ENCODE measurements at regions not wholly inside any gene's neighbourhood (a gene's known extent, or its start where the extent isn't known, plus 50 kb on each side); places are given as distances from the start of the nearest gene placed in this dataset.
A peak's percentile ranks its signal among the peaks of the same experiment; 100 is the strongest.
"Not testable (repeated sequence)": the region's sequence is repeated elsewhere in the genome, so short reads cannot be mapped to it uniquely, and the experiment has no call there.

DNA sequence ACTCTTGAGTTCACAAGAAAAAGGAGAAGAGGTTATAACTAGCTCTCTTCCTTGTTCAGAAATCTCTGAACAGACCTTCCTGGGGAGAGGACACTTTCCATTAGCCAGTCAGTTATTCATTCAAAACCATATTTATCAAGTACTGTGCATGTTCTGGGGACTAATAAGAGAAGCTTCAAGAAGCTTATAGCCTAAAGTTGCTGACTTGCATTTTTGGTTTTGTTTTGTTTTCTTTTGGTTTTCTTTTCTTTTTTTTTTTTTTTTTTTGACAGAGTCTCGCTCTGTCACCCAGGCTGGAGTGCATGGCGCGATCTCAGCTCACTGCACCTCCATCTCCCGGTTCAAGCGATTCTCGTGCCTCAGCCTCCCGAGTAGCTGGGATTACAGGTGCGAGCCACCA is 471.4 kb downstream of the KLF12 start:
- no peak for DNase-seq

DNA sequence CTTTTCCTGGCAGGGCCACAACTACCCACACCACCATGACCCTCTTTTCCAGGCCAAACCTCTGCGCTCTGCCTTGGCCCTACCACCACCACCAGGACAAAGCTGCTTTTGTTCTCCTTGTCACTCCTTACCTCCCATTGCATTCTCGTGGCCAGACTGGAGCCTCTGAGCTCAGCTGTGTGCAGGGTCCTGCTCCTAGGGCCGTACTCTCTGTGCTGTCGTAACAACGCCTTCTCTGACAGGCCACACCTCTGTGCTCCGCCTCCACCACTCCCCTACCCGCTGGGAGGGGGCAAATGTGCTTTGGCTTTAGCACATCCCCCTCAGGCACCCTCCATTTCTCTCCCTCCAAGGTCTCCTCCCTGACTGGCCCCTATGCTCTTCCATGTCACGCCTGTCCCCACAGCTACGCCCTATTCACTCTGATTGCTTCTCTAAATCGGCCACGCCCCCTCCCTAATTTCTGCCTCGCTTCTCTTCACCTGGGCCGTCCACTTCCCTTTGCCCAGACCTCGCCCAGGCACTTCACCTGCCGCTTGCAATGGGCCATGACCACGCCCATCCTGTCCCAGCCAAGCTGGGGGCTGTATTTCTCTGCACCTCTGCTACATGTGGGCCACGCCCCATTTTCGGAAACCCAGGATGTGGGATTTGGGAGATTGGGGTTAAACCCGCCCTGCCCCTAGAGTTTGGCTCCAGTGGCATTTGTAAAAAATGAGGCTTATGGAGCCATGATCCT is 472.3 kb downstream of the KLF12 start:
- no peak for DNase-seq

DNA sequence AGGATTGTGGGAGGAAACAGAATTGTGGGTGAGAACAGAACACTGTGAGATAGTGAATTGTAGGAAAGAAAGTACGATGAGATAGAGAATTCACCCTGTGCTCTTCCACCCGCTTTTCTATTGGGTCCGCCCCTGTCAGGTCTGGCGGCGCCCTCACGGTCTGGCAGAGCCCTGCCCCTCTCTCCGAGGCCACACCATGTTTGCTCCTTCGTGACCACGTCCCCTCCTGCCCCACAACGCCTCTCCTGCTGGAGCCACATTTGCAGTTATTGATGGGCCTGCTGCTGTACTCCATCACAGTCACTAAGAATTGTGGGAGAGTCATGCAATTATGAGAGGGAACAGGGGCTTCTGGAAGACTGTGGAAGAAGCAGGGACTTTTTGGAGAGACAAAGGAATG is 473.1 kb downstream of the KLF12 start:
- no peak for DNase-seq

DNA sequence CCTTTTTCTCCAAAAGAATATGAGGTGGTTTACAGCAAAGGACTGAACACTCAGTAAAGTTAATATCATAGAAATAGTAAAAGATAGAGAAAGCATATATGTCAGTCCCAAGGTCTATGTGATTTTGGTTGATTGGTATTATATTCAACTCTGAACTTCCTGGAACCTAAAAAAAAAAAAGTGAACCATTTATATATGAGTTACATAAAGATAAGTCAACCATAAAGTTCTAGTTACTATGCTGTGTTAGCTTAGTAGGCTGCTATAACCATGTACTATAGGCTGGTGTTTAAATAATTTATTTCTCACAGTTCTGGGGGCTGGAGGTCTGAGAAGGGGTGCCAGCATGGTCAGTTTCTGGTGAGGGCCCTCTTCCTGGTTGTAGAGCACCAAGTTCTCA is 475.6 kb downstream of the KLF12 start:
- no peak for DNase-seq

DNA sequence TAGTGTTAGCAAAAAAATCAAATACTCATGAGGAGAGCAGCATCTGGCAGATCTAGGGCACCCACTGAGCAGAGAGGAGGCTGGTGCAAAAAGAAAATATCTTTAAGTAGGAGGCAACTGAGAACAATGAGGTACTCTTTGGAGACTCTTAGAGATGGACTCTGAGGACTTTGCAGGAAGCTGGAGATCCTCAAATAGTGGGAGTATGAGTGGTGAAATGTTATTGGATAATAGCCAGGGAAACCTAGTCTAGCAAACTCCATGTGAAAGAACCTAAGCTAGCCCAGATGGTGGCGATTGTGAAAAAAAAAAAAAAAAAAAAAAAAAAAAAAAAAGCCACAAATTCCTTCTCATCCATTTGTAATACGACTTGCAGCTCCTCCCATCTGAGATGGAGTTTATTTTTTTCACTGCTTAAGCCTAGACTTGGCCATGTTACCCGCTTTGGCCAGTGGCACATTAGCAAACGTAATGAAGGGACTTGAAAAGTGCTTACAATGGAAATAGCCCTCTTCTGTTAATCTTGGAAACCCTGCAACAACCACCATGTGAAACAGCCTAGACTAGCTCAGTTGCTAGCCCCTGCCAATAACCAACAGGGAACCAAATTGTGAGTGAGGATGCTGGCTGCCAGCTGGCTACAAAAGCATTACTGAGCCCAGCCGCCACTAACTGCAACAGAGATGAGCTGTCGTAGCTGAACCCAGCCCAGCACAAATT is 476.2 kb downstream of the KLF12 start:
- no peak for DNase-seq

DNA sequence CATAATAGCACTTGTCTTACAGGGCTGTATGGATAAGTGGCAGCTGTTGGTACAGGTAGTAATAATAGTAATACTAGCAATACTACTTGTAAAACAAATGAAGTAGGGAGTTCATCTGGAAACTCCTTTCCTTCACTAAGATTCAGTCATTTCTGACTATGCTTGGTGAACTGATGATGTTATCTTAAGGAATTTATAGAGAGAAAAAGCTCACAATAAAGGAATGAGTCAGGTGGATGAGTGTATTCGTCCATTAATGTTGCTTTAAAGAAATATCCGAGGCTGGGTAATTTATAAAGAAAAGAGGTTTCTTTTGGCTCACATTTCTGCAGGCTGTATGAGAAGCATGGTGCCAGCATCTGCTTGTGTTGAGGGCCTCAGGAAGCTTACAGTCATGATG is 477.3 kb downstream of the KLF12 start:
- no peak for DNase-seq

DNA sequence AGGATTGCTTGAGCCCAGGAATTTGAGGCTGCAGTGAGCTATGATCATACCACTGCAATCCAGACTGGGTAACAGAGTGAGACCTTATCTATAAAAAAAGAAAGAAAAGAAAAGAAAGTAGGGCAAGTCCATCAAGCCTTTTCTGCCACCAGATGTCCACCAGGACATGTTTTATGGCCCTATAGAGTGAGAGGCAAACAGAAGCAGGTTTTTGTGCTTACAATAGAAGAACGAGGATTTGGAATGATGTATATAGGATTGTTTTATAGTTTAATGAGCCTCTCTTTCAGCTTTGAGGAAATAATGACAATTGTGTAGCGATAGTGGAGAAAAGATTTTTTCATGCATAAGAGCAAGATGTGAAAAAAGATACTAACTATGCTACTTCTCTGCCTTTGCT is 480.5 kb downstream of the KLF12 start:
- DNase-seq, result no peak

DNA sequence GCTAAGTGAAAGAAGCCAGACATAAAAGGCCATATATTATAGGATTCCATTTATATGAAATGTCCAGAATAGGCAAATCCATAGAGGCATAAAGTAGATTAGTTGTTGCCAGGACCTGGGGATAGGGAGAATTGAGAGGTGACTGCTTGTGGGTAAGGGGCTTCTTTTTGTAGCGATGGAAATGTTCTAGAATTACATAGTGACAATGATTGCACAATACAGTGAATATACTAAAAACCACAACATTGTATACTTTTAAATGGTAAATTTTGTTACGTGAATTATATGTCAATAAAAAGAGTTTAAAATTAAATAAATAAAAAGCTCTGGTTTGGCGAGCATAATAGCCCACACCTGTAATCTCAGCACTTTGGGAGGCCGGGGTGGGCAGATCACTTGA is 486.8 kb downstream of the KLF12 start:
- DNase-seq, result no peak

DNA sequence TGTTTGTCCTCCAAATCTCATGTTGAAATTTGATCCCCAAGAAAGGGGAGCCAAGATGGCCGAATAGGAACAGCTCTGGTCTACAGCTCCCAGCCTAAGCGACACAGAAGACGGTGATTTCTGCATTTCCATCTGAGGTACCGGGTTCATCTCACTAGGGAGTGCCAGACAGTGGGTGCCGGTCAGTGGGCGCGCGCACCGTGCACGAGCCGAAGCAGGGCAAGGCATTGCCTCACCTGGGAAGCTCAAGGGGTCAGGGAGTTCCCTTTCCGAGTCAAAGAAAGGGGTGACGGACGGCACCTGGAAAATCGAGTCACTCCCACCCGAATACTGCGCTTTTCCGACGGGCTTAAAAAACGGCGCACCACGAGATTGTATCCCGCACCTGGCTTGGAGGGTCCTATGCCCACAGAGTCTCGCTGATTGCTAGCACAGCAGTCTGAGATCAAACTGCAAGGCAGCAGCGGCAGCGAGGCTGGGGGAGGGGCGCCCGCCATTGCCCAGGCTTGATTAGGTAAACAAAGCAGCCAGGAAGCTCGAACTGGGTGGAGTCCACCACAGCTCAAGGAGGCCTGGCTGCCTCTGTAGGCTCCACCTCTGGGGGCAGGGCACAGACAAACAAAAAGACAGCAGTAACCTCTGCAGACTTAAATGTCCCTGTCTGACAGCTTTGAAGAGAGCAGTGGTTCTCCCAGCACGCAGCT is 493.6 kb downstream of the KLF12 start:
- DNase-seq, result not testable (repeated sequence)

DNA sequence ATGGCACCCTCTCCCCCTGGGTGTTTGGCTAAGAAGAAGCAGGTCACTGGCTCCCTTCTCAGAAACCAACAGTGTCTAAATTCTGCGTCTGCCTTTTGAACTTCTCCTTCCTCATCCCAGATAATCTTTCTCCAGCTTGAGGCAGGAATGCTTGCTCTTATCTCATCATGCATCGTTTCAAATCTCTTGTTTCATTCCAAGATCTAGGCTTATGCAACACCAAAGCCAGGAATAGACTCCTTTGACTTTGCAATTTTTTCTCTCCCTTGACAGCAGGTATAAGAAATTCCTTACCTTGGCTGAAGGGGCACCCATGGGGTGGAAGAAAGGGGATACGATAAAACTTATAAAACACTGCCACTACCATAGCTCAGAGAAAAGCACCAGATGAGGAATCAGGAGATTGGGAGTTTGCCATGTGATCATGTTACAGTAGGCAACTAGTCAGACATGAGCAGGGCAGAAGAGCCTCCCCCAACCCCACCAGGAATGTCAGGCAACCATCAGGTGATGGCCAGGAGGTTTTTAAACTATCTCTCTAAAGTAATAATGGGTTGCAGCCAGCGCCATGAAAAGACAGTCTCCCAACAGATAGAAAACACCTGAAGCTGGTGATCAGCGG is 498.9 kb downstream of the KLF12 start:
- DNase-seq, result no peak

DNA sequence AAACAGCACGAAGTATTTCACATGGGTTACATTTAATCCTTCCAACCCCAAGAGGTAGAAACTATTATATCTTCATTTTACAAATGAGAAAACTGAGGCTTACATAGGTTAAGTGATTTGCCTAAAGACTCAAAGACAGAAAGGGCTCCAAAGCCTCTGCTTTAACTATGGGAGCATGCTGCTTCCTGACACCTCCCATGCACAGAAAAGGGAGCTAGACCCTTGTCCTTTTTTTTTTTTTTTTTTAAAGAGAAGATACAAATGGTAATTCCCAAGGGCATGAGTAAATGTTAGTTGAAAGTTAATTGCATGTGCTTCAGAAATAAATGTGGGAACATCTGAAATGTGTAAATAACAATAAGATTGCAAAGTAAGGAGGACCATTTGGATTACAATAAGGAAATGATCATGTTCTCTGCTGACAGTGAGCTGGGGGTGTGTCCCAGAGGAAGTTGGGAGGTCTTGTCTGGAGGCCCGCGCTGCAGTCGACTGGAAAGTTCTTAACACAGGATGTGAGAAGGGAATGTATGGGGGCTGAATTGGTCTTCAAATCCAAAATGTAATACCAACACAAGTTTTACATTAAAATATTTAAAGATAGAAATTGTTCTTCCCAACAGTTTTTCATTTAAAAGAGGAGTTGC is 500.3 kb downstream of the KLF12 start:
- DNase-seq, result no peak

DNA sequence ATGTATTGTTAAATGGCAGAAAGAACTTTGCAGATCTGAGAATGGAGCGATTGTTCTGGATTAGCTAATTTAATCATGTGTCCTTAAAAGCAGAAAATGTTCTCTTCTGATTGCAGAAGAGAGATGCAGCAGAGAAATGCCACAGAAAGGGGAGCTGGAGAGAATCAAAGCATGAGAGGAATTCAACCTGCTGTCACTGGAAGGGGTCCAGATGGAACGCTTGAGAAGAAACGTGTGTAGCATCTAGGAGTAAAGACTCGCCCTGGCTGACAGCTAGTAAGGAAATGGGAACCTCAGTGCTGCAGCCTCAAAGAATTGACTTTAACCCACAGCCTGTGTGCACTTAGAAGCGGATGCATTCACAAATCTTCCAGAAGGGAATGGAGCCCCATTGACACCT is 502.8 kb downstream of the KLF12 start:
- no peak for DNase-seq

DNA sequence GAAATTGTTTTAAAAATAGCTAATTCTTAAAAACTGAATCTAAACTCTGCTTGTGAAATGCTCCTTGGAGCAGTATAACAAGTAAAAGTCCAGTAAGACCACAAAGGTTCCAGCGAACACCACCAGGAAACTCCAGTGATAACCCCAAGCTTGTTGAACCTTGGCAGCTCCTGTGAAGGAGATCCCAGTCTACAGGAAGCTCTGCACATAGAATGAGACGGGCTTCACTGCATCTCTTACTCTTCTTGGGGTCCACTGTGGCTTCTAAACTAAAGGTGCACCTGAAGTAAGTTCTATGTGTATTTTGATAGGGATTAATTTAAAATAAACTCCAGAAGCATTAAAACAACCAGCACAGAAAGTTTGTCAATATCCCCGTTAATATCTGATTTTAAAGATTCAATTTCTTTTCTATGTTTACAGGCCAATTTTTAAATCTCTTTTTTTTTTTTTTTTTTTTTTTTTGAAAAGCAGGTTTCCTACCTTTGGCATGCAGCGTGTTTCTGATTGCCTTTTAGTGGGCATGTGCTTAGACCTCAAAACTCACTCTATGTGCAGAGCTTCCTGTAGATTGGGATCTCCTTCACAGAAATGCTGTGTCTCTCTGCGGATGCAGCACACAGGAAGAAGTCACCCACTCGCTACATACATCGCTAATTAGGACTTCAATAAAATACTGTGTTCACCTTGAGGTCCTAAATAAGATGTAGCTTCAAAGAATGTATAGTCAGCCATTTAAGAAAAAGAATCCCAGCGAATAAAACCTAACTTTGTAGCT is 508.5 kb downstream of the KLF12 start:
- no peak for DNase-seq

DNA sequence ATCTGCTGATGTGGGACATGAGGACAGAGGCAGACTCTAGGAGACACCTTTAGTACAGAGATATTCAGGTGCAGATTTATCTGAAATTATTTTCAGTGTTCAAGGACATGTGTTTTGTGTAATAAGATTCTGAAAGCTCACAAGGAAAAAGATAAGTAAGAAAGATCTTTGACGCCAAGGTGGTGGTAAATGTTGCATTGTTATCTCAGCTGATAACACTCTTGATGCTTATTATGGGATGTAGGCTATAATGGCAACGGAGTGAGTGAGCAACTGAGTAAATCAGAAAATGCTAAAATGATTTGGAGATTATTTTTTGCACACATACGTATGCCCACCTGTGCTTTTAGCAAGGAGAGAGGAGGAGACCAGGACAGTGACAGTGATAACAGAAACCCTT is 510.9 kb downstream of the KLF12 start:
- no peak for DNase-seq

DNA sequence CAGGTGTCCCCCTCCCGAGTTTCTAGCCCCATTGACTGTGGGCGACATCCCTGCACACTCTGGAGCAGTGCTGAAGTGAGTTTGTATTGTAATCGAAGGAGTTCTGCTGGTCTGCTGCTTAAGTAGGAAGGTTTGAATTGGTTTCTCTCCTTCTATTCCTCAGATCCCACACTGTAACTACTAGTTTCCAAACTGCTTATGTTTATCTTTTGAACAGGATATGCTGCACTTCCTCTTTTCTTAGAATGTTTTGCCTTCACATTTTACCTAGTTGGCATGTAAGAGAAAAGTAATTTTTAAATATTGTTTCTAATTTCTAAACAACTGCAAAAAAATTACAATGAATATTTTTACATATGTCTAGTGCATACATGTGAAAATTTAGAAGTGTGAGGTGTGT is 511.8 kb downstream of the KLF12 start:
- DNase-seq, result no peak

DNA sequence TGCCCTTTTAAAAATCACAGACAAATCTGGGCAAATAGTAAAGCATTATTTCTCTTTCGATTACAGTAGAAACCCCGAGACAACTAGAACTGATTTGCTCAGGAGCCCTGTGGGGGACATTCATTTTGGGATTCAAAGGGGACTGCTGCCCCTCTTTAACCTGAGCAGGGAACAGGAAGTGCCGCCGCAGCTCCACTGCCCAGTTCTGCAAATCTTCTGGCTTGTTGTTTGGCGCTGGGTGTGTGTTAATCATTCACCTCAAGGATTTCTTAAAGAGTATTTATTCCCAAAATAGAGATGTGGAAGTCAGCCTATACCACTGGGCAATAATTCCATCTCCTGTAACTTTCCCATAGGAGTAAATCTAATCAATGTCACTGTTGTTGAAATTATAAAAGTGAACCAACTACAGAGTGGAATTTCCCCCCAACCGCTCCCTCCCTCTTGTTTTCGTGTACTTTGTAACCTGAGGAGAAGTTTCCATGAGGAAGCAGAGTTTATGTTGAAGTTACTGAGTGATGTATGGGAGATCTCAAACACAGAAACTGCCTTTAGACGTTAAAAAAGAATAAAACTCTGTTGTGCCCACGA is 515.8 kb downstream of the KLF12 start:
- peak; percentile 50 for DNase-seq

DNA sequence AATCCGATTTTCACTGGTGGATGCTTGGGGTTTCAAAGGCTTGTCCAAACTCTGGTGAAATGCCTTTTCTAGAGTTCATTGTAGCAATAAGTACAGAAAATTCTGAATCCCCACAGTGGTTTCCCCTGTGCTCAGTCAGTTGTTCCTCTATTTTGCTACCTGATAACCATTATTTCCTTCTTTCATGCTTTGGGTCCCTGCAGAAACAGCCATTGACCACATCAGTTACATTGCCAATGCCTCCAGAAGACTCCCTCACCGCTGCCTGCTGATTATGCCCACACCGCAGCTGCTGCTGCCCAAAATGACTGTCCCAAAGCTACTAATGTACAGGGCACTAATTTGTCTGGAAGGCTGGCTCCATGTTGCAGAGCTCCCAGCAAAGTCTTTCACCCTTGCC is 517.3 kb downstream of the KLF12 start:
- DNase-seq, result no peak

DNA sequence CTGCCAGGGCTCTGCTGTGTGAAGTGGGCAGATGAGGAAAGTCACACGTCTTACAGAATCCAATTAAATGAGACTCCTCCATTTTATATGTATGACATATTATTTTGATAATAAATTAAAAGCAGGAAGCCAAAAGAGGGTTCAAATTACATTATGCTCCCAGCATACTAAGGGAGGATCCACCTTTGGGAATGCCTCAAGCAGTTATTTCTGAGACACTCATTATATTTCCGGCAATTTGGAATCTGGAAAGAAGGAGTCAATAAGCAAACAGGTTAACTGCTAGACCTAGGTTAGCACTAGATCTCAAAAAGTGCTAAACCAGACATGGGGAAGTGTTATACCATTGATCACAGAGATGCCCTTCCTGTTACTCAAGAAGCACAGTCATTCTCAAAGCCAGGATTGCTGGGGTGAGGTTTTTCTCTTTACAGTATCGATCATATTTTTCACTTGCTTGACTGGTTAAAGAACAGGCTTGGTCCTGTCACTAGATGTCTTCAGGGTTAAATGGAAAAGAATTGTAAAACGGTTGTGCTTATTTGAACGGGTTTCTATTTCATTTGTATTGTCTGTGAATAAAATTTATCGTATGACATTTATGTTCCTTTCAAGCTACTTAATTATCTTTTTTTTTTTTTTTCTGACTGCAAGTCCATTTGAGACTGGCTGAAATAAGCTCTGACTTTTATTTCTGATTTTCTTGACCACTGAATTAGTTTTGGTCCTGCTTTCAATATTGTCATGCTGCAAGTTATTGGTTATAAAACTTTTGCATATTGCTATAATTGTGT is 523.2 kb downstream of the KLF12 start:
- DNase-seq, result no peak

DNA sequence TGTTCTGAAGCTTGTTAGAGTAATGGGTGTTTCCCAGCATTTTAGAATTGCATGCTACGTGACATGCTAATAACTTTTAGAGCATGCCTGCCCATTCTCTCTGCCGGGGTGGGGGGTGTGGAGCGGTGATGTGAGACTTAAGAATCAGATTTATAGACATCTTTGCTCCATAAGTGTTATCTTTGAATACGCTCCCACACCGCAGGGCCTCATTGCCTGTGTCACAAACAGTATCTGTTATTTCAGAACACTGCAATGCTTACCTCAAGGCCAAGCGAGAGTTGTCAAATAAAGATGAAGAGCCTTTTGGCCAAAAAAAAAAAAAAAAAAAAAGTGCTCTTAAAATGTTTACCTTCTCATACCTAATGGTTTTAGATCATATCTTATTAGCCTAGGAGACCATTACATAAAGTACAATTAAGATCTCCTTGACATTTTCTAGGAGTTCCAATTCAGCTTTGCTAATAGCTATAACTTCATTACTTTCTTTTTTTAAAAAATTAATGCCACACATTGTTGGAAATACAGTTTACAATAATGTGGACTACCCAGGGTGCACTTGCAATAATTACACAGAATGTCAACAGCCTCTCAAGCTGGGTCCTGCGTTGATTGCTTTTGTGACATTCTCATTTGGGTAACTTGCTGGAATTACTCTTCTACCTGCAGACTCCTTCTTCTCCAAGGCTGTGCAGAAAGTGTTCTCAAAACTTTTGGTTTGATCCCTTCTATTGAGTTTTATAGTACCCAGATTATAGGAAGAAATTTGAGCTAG is 525.3 kb downstream of the KLF12 start:
- no peak for DNase-seq

DNA sequence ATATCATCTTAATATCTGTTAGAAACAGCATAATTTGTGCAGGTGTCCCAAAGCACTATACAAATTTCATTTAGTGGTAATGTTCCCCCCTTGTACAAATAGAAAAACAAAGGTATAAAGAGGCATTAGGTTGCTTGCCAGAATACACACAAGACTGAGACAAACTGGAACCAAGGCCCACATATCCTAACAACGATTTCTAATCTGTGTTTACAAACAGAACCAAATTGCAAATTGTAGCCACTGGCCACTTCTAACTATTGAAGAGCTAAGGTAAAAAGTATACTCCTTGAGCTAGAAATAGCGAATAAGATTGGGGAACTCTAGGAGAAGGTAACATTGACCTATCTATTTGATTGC is 526.1 kb downstream of the KLF12 start:
- no peak for DNase-seq

Measured in right kidney (tissue), 1 donor.